DOHH2 (cell line): ENCODE measurements at regions not wholly inside any gene's neighbourhood (a gene's known extent, or its start where the extent isn't known, plus 50 kb on each side); places are given as distances from the start of the nearest gene placed in this dataset.

Experiments
- H3F3A ChIP-seq: fragments of 200-600 bp; sonication (generic), shearing (Covaris generic); 2 replicates; pipeline ENCODE4 v1.6.0; 2016; ENCODE audit warnings: antibody characterized with exemption, mild to moderate bottlenecking; ENCODE audit not compliant: control insufficient read depth, insufficient read depth
- H3K27ac ChIP-seq: fragments of 200-600 bp; sonication (generic); 2 replicates; pipeline ENCODE4 v1.5.1; 2014; ENCODE audit warnings: low read depth, mild to moderate bottlenecking, low read length, moderate library complexity
- H3K27me3 ChIP-seq: fragments of 200-600 bp; sonication (generic); 2 replicates; pipeline ENCODE4 v1.6.1; 2014; ENCODE audit warnings: mild to moderate bottlenecking, low read length, mixed read lengths; ENCODE audit not compliant: control insufficient read depth
- H3K36me3 ChIP-seq: fragments of 200-600 bp; sonication (generic); 2 replicates; pipeline ENCODE4 v1.6.1; 2014; ENCODE audit warnings: mild to moderate bottlenecking, low read length, moderate library complexity, mixed read lengths; ENCODE audit not compliant: control insufficient read depth
- H3K4me1 ChIP-seq: fragments of 200-600 bp; sonication (generic); 2 replicates; pipeline ENCODE4 v1.6.1; 2014; ENCODE audit warnings: mild to moderate bottlenecking, low read length, mixed read lengths; ENCODE audit not compliant: control insufficient read depth
- H3K4me2 ChIP-seq: fragments of 200-600 bp; sonication (generic); 2 replicates; pipeline ENCODE4 v1.6.0; 2014; ENCODE audit warnings: mild to moderate bottlenecking, low read length, moderate library complexity
- H3K4me3 ChIP-seq: fragments of 200-600 bp; sonication (generic); 2 replicates; pipeline ENCODE4 v1.5.1; 2014; ENCODE audit warnings: mild to moderate bottlenecking, low read length, mixed read lengths
- H3K79me2 ChIP-seq: fragments of 200-600 bp; sonication (generic); 2 replicates; pipeline ENCODE4 v1.6.1; 2014; ENCODE audit warnings: mild to moderate bottlenecking, low read length, mixed read lengths; ENCODE audit not compliant: control insufficient read depth
- H3K9me2 ChIP-seq: fragments of 200-600 bp; sonication (generic); replicated peaks from 2 replicates; pipeline ENCODE4 v1.6.1; 2014; ENCODE audit warnings: mild to moderate bottlenecking, low read length, mixed read lengths; ENCODE audit not compliant: control insufficient read depth
- H3K9me3 ChIP-seq: fragments of 200-600 bp; sonication (generic); 2 replicates; pipeline ENCODE4 v1.6.1; 2014; ENCODE audit warnings: antibody characterized with exemption, low read length, mixed read lengths; ENCODE audit not compliant: control insufficient read depth, insufficient read depth
- H4K20me1 ChIP-seq: fragments of 200-600 bp; sonication (generic); 2 replicates; pipeline ENCODE4 v1.6.0; 2014; ENCODE audit warnings: low read depth, mild to moderate bottlenecking, antibody characterized with exemption, low read length, moderate library complexity; ENCODE audit not compliant: control insufficient read depth, insufficient read depth
- CTCF ChIP-seq: fragments of 200-600 bp; sonication (generic); IDR thresholded peaks from one replicate; pipeline ENCODE4 v1.5.1; 2014; ENCODE audit warnings: antibody characterized with exemption, mild to moderate bottlenecking, low read depth, low read length; ENCODE audit not compliant: poor library complexity, severe bottlenecking
- EZH2phosphoT487 ChIP-seq: fragments of 200-600 bp; sonication (generic); IDR thresholded peaks from 2 replicates; pipeline ENCODE4 v1.6.1; 2017; ENCODE audit warnings: borderline replicate concordance, mild to moderate bottlenecking, antibody characterized with exemption, low read length, moderate library complexity, mixed read lengths

- Histone ChIP-seq H4K20me1 (no peaks in the 10 kb centered on the region), H3F3A (no peaks in the 10 kb centered on the region), H3K4me3 (no peak overlapping the region), H3K79me2 (no peaks in the 10 kb centered on the region), H3K4me2 (no peak overlapping the region), H3K4me1 (no peaks in the 10 kb centered on the region), H3K27me3 (peaks cover 2% of the 10 kb centered on the region; the same call in 1 of the 2 replicates), H3K9me3 (no peaks in the 10 kb centered on the region), H3K36me3 (no peaks in the 10 kb centered on the region), H3K27ac (no peak overlapping the region), H3K9me2 (no peaks in the 10 kb centered on the region)
- TF ChIP-seq CTCF = no peak
- TF ChIP-seq EZH2phosphoT487 = no peak
Observed at GRCh38 chr20:4493386-4493785, 192.9 kb upstream of the PRNP start.

- no peaks in the 10 kb centered on the region for H3K9me2 ChIP-seq
- H3K27ac ChIP-seq = no peak overlapping the region
- H3K4me3 ChIP-seq = no peak overlapping the region
- no peaks in the 10 kb centered on the region for H3K9me3 ChIP-seq
- H3K4me1 ChIP-seq = no peaks in the 10 kb centered on the region
- no peaks in the 10 kb centered on the region for H3K36me3 ChIP-seq
- H3K79me2 ChIP-seq = no peaks in the 10 kb centered on the region
- no peak overlapping the region for H3K4me2 ChIP-seq
- TF ChIP-seq CTCF = no peak
- TF ChIP-seq EZH2phosphoT487 = no peak
- no peaks in the 10 kb centered on the region for H4K20me1 ChIP-seq
- no peaks in the 10 kb centered on the region for H3F3A ChIP-seq
- peaks cover 3% of the 10 kb centered on the region; the same call in 1 of the 2 replicates for H3K27me3 ChIP-seq
Observed at GRCh38 chr20:4491643-4492042, 194.6 kb upstream of the PRNP start.

- H3K27ac ChIP-seq = no peak overlapping the region
- H3K4me1 ChIP-seq = no peaks in the 10 kb centered on the region
- H4K20me1 ChIP-seq = no peaks in the 10 kb centered on the region
- H3K9me3 ChIP-seq = no peaks in the 10 kb centered on the region
- H3K4me3 ChIP-seq = no peak overlapping the region
- TF ChIP-seq EZH2phosphoT487 = no peak
- no peak for TF ChIP-seq CTCF
- H3K4me2 ChIP-seq = no peak overlapping the region
- H3F3A ChIP-seq = no peaks in the 10 kb centered on the region
- H3K36me3 ChIP-seq = no peaks in the 10 kb centered on the region
- H3K79me2 ChIP-seq = no peaks in the 10 kb centered on the region
- H3K9me2 ChIP-seq = no peaks in the 10 kb centered on the region
- H3K27me3 ChIP-seq = peaks cover 3% of the 10 kb centered on the region; the same call in 1 of the 2 replicates
Observed at GRCh38 chr20:4490606-4491280, 195.5 kb upstream of the PRNP start.
